ENCODE measurements at regions not wholly inside any gene's neighbourhood (a gene's known extent, or its start where the extent isn't known, plus 50 kb on each side); places are given as distances from the start of the nearest gene placed in this dataset.

DNA sequence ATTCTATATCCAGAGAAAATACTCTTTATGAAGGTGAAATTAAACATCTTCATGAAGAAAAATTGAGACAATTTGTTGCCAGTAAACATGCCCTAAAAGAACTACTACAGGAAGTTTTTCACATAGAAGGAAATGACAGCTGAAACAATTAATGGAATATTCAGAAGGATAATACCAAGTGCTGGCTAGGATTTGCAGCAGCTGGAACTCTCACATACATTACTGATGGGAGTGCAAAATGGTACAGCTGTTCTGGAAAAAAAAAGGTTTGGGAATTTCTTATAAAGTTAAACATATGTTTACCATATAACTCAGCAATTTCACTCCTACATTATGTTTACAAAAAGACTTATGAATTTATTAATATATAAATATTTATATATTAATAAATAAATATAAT lies 193.2 kb upstream of the FAT4 start:
- no peak overlapping the region for H3K4me3 ChIP-seq (ENCODE audit: low read depth, low read length)
- no peak for DNase-seq (ENCODE audit: low read depth)
- TF ChIP-seq, protein P1, sequence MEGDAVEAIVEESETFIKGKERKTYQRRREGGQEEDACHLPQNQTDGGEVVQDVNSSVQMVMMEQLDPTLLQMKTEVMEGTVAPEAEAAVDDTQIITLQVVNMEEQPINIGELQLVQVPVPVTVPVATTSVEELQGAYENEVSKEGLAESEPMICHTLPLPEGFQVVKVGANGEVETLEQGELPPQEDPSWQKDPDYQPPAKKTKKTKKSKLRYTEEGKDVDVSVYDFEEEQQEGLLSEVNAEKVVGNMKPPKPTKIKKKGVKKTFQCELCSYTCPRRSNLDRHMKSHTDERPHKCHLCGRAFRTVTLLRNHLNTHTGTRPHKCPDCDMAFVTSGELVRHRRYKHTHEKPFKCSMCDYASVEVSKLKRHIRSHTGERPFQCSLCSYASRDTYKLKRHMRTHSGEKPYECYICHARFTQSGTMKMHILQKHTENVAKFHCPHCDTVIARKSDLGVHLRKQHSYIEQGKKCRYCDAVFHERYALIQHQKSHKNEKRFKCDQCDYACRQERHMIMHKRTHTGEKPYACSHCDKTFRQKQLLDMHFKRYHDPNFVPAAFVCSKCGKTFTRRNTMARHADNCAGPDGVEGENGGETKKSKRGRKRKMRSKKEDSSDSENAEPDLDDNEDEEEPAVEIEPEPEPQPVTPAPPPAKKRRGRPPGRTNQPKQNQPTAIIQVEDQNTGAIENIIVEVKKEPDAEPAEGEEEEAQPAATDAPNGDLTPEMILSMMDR (IDR thresholded peaks at IDR 0.05; ENCODE audit: insufficient read depth, low read length, severe bottlenecking) = no peak

DNA sequence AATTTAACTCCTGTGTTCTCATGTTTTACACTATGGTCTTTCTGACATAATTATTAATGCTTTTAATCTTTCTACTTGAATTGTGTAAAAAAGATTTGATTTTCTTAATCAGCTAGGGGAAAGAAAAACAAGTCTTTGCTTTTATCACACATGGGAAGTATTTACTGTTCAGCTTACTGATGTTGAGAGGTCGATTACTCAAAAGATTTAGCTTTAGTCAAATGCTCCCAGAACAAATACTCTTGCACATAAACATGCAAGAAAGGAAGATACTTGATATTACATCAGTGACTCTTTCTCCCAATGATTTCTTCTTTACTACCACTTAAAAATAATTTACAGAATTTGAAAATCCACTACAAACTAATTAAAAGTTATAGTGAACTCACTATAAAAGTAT lies 198.3 kb upstream of the FAT4 start:
- H3K27me3 ChIP-seq (ENCODE audit: control insufficient read depth, insufficient read depth, low read length) = no peaks in the 10 kb centered on the region
- H3K36me3 ChIP-seq (ENCODE audit: control insufficient read depth, insufficient read depth, low read length) = no peaks in the 10 kb centered on the region
- no peak overlapping the region for H3K4me3 ChIP-seq (ENCODE audit: low read depth, low read length)
- FAIRE-seq (no peak), DNase-seq (ENCODE audit: low read depth) (no peak)
- TF ChIP-seq, protein P1 (IDR thresholded peaks at IDR 0.05; ENCODE audit: insufficient read depth, low read length, severe bottlenecking) = no peak

More for the DNA sequence above, 193.2 kb upstream of the FAT4 start:
- no peaks in the 10 kb centered on the region for H3K27me3 ChIP-seq (ENCODE audit: control insufficient read depth, insufficient read depth, low read length)
- no peak for FAIRE-seq
- no peaks in the 10 kb centered on the region for H3K36me3 ChIP-seq (ENCODE audit: control insufficient read depth, insufficient read depth, low read length)

DNA sequence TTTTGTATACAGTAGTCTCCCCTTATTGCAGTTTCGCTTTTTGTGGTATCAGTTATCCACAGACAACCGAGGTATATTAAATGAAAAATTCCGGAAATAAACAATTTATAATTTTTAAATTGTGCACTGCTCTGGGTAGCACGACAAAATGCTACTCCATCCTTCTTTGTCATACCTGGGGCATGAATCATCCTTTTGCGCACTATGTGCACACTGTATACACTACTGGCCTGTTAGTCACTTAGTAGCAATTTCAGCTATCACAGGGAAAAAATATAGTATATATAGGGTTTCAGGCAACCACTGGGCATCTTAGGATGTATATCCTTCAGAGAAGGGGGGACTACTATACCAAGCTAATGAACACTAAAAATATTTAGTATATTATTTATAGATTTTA lies 198.8 kb upstream of the FAT4 start:
- DNase-seq (ENCODE audit: low read depth) (peak; percentile 76), FAIRE-seq (no peak)
- no peaks in the 10 kb centered on the region for H3K27me3 ChIP-seq (ENCODE audit: control insufficient read depth, insufficient read depth, low read length)
- no peaks in the 10 kb centered on the region for H3K36me3 ChIP-seq (ENCODE audit: control insufficient read depth, insufficient read depth, low read length)
- H3K4me3 ChIP-seq (ENCODE audit: low read depth, low read length) = no peak overlapping the region
- TF ChIP-seq, protein P1 (IDR thresholded peaks at IDR 0.05; ENCODE audit: insufficient read depth, low read length, severe bottlenecking) = no peak

DNA sequence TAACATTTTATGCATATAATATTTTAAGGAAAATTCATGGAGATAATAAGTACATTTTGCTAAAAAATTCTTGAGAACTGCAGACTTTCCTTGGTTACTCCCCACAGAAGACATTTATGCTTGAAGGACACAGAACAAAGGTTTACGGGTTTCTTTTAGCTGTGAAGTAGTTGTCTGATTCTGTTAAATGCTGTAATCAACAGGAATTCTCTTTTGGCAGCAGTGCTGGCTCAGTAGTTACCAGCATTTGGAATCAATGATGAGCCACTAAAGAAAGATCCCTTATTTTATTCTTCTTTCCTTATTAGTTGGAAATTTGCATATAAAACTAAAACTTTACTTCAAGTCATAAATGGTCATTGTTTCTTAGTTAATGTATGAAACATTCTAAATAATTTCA lies 199.3 kb upstream of the FAT4 start:
- DNase-seq (ENCODE audit: low read depth) = no peak
- no peak for FAIRE-seq
- no peak overlapping the region for H3K4me3 ChIP-seq (ENCODE audit: low read depth, low read length)
- TF ChIP-seq, protein P1 (IDR thresholded peaks at IDR 0.05; ENCODE audit: insufficient read depth, low read length, severe bottlenecking) = no peak
- no peaks in the 10 kb centered on the region for H3K27me3 ChIP-seq (ENCODE audit: control insufficient read depth, insufficient read depth, low read length)
- no peaks in the 10 kb centered on the region for H3K36me3 ChIP-seq (ENCODE audit: control insufficient read depth, insufficient read depth, low read length)

DNA sequence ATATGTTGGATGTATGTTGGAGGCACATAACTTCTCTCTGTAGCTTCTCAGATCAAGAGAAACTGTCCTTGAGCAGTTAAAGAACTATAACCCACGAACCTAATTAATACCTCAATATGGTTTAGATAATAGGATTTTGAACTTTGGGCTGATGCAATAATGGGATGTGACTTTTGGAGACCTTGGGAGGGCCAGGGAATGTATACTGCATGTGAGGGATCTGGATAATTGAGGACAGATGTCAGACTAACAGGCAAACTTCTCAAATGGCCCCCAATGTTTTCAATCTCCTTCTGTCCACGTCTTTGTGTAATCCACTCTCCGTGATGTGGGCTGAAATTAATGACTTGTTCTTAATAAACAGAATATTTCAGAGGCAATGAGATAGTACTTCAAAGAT lies 202.2 kb upstream of the FAT4 start:
- Histone ChIP-seq H3K36me3 (ENCODE audit: control insufficient read depth, insufficient read depth, low read length) (no peaks in the 10 kb centered on the region), H3K4me3 (ENCODE audit: low read depth, low read length) (no peak overlapping the region), H3K27me3 (ENCODE audit: control insufficient read depth, insufficient read depth, low read length) (no peaks in the 10 kb centered on the region)
- TF ChIP-seq, protein P1 (IDR thresholded peaks at IDR 0.05; ENCODE audit: insufficient read depth, low read length, severe bottlenecking) = no peak
- DNase-seq (ENCODE audit: low read depth) (no peak), FAIRE-seq (no peak)

DNA sequence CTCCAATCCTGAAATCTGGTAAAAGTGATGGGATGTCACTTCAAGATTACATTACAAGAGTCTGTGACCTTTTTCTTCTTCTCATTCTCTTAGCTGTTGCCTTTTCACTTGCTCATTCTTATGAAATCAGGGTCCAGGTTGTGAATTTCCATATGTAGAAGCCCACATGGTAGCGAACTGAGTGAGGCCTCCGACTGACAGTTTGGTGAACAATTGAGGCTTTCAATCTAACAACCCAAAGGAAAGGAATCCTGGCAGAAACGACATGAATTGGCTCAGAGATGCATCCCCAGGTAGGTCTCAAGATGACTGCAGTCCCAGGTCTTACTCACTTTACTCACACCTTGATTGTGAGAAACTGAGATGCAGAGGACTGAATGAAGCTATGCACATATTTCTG lies 203.4 kb upstream of the FAT4 start:
- no peak for DNase-seq (ENCODE audit: low read depth)
- Histone ChIP-seq H3K27me3 (ENCODE audit: control insufficient read depth, insufficient read depth, low read length) (no peaks in the 10 kb centered on the region), H3K36me3 (ENCODE audit: control insufficient read depth, insufficient read depth, low read length) (no peaks in the 10 kb centered on the region), H3K4me3 (ENCODE audit: low read depth, low read length) (no peak overlapping the region)
- FAIRE-seq = no peak
- TF ChIP-seq, protein P1 (IDR thresholded peaks at IDR 0.05; ENCODE audit: insufficient read depth, low read length, severe bottlenecking) = no peak

Measured in bronchial epithelial cell (primary cell).